WTC11 (cell line): ENCODE measurements at regions not wholly inside any gene's neighbourhood (a gene's known extent, or its start where the extent isn't known, plus 50 kb on each side); places are given as distances from the start of the nearest gene placed in this dataset.
A peak's percentile ranks its signal among the peaks of the same experiment; 100 is the strongest.

Source experiments
- ATAC-seq: fragments of 200-7000 bp; cut with Tn5 transposase; 2 replicates; pipeline ENCODE4 v1.10.0; 2021; ENCODE audit warnings: mild to moderate bottlenecking, moderate library complexity
- CTCF ChIA-PET: fragments of 300-600 bp; sonication (Branson Sonifier 250); formaldehyde crosslinking; loops from one replicate; lab custom pipeline; 2021; ENCODE audit warnings: antibody characterized with exemption; lab: Charles Lee
- POLR2A ChIA-PET: fragments of 350-600 bp; sonication (Branson Sonifier 250); formaldehyde crosslinking; loops from one replicate; lab custom pipeline; 2021; ENCODE audit warnings: antibody characterized with exemption; lab: Charles Lee
- DNase-seq: peaks from one replicate; pipeline ENCODE4 v3.0.0; 2021; ENCODE audit warnings: low spot score
- H3K27ac Mint-ChIP-seq: 2 replicates; pipeline ENCODE4 v1.8.0; 2021; ENCODE audit warnings: mixed read lengths
- H3K27me3 Mint-ChIP-seq: 2 replicates; pipeline ENCODE4 v1.8.0; 2021; ENCODE audit warnings: low read depth, mild to moderate bottlenecking, moderate library complexity, mixed read lengths
- H3K36me3 Mint-ChIP-seq: 2 replicates; pipeline ENCODE4 v1.8.0; 2021; ENCODE audit warnings: mixed read lengths
- H3K4me1 Mint-ChIP-seq: 2 replicates; pipeline ENCODE4 v1.8.0; 2022; ENCODE audit warnings: mixed read lengths
- H3K4me3 Mint-ChIP-seq: 2 replicates; pipeline ENCODE4 v1.8.0; 2021; ENCODE audit warnings: mild to moderate bottlenecking, moderate library complexity, mixed read lengths
- H3K9me3 Mint-ChIP-seq: 2 replicates; pipeline ENCODE4 v1.8.0; 2021; ENCODE audit warnings: mixed read lengths
- CREB1 ChIP-seq: sonication (generic); formaldehyde crosslinking; IDR thresholded peaks from 2 replicates; pipeline ENCODE4 v1.8.0; 2023; ENCODE audit warnings: mild to moderate bottlenecking, missing genetic modification reagents
- CREM ChIP-seq: sonication (generic); formaldehyde crosslinking; IDR thresholded peaks from 2 replicates; pipeline ENCODE4 v1.8.1; 2022; ENCODE audit warnings: mild to moderate bottlenecking, missing genetic modification reagents, moderate library complexity
- E2F1 ChIP-seq: sonication (generic); formaldehyde crosslinking; IDR thresholded peaks from 2 replicates; pipeline ENCODE4 v1.8.0; 2022; ENCODE audit warnings: mild to moderate bottlenecking, missing genetic modification reagents
- ESRRA ChIP-seq: sonication (generic); formaldehyde crosslinking; IDR thresholded peaks from 2 replicates; pipeline ENCODE4 v1.8.1; 2022; ENCODE audit warnings: mild to moderate bottlenecking, missing genetic modification reagents, borderline replicate concordance
- ETV6 ChIP-seq: sonication (generic); formaldehyde crosslinking; IDR thresholded peaks from 2 replicates; pipeline ENCODE4 v1.8.1; 2022; ENCODE audit warnings: mild to moderate bottlenecking, missing genetic modification reagents
- FOXJ3 ChIP-seq: sonication (generic); formaldehyde crosslinking; IDR thresholded peaks from 2 replicates; pipeline ENCODE4 v1.9.0; 2021; ENCODE audit warnings: missing genetic modification reagents, mild to moderate bottlenecking, borderline replicate concordance
- HMGXB4 ChIP-seq: sonication (generic); formaldehyde crosslinking; IDR thresholded peaks from 2 replicates; pipeline ENCODE4 v1.8.1; 2023; ENCODE audit warnings: mild to moderate bottlenecking, moderate library complexity, missing genetic modification reagents
- JAZF1 ChIP-seq: fragments of 250-450 bp; sonication (Bioruptor Pico); IDR thresholded peaks from 2 replicates; pipeline ENCODE4 v1.9.0; 2021; ENCODE audit warnings: moderate library complexity, mild to moderate bottlenecking, inconsistent platforms
- MAX ChIP-seq: sonication (generic); formaldehyde crosslinking; IDR thresholded peaks from 2 replicates; pipeline ENCODE4 v1.8.0; 2022; ENCODE audit warnings: mild to moderate bottlenecking, missing genetic modification reagents
- MXD4 ChIP-seq: fragments of 250-450 bp; sonication (Bioruptor Pico); IDR thresholded peaks from 2 replicates; pipeline ENCODE4 v1.8.0; 2021; ENCODE audit warnings: mild to moderate bottlenecking, moderate library complexity, borderline replicate concordance
- NFATC4 ChIP-seq: fragments of 250-450 bp; sonication (Bioruptor Pico); IDR thresholded peaks from 2 replicates; pipeline ENCODE4 v1.9.0; 2021; ENCODE audit warnings: mild to moderate bottlenecking
- RELA ChIP-seq: sonication (generic); formaldehyde crosslinking; IDR thresholded peaks from 2 replicates; pipeline ENCODE4 v1.8.1; 2022; ENCODE audit warnings: missing genetic modification reagents, mild to moderate bottlenecking, borderline replicate concordance
- RORB ChIP-seq: fragments of 250-450 bp; sonication (Bioruptor Pico); IDR thresholded peaks from 2 replicates; pipeline ENCODE4 v1.9.0; 2021; ENCODE audit warnings: mild to moderate bottlenecking
- SOX15 ChIP-seq: fragments of 250-450 bp; sonication (Bioruptor Pico); IDR thresholded peaks from 2 replicates; pipeline ENCODE4 v1.9.0; 2021; ENCODE audit warnings: mild to moderate bottlenecking
- SP1 ChIP-seq: sonication (generic); formaldehyde crosslinking; conservative IDR thresholded peaks from 2 replicates; pipeline ENCODE4 v1.8.1; 2022; ENCODE audit warnings: missing genetic modification reagents
- TEAD1 ChIP-seq: sonication (generic); formaldehyde crosslinking; IDR thresholded peaks from 2 replicates; pipeline ENCODE4 v1.8.0; 2022; ENCODE audit warnings: mild to moderate bottlenecking, missing genetic modification reagents
- TP53 ChIP-seq: sonication (generic); formaldehyde crosslinking; IDR thresholded peaks from 2 replicates; pipeline ENCODE4 v1.8.1; 2023; ENCODE audit warnings: mild to moderate bottlenecking, missing genetic modification reagents
- ZNF121 ChIP-seq: sonication (generic); formaldehyde crosslinking; IDR thresholded peaks from 2 replicates; pipeline ENCODE4 v1.8.0; 2023; ENCODE audit warnings: missing genetic modification reagents
- ZNF423 ChIP-seq: fragments of 250-450 bp; sonication (Bioruptor Pico); IDR thresholded peaks from 2 replicates; pipeline ENCODE4 v2.1.2; 2022; ENCODE audit warnings: mild to moderate bottlenecking, moderate library complexity
- ZNF532 ChIP-seq: fragments of 250-450 bp; sonication (Bioruptor Pico); IDR thresholded peaks from 2 replicates; pipeline ENCODE4 v1.9.0; 2021; ENCODE audit warnings: mild to moderate bottlenecking, borderline replicate concordance
- TF ChIP-seq, protein P1 (sequence below): fragments of 250-450 bp; sonication (Bioruptor Pico); IDR thresholded peaks from 2 replicates; pipeline ENCODE4 v1.9.0; 2021; ENCODE audit warnings: moderate library complexity, mild to moderate bottlenecking, inconsistent platforms, borderline replicate concordance
- TF ChIP-seq, protein P2 (sequence below): fragments of 250-450 bp; sonication (Bioruptor Pico); IDR thresholded peaks from 2 replicates; pipeline ENCODE4 v1.9.0; 2021; ENCODE audit warnings: mild to moderate bottlenecking
- TF ChIP-seq, protein P3 (sequence below): sonication (generic); formaldehyde crosslinking; IDR thresholded peaks from 2 replicates; pipeline ENCODE4 v1.8.0; 2022; ENCODE audit warnings: mild to moderate bottlenecking, missing genetic modification reagents

- Mint-ChIP-seq H3K36me3 (0 out of 2 replicates have a peak, but pooled peaks cover 9% of the 10 kb centered on the region), H3K9me3 (no peaks in the 10 kb centered on the region), H3K27me3 (peaks cover 96% of the 10 kb centered on the region)
- CTCF ChIA-PET: interaction anchor here (0.6 to 2.1 kb wide), 4 partner anchors 68 to 105 kb away, joined by 4 to 6 read pairs (median 6); no protein-coding TSS in a partner anchor
- DNase-seq: no peak
- no peak for ATAC-seq
- TF ChIP-seq, protein P1, sequence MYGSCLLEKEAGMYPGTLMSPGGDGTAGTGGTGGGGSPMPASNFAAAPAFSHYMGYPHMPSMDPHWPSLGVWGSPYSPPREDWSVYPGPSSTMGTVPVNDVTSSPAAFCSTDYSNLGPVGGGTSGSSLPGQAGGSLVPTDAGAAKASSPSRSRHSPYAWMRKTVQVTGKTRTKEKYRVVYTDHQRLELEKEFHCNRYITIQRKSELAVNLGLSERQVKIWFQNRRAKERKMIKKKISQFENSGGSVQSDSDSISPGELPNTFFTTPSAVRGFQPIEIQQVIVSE (CRISPR knock-in tag): peak; percentile 40; the same call in 1 of the 2 replicates
- no peak for TF ChIP-seq ETV6 (CRISPR knock-in tag)
- TF ChIP-seq, all 79 proteins: peak for 1
- H3K27ac Mint-ChIP-seq: no peak overlapping the region
- H3K4me3 Mint-ChIP-seq: peak overlapping the region; percentile 32
- POLR2A ChIA-PET: interaction anchor here (0.7 kb wide), 1 partner anchor 63 kb away, joined by 3 read pairs; the partner anchor contains the start of gene ENPEP
- peaks cover 25% of the 10 kb centered on the region for H3K4me1 Mint-ChIP-seq
Measured at GRCh38 chr4:110412354-110413065, 63.4 kb upstream of the ENPEP start.

GRCh38 chr4:110411574-110412011 is 64.4 kb upstream of the ENPEP start:
- DNase-seq (peak; percentile 45), ATAC-seq (peak; percentile 91)
- Mint-ChIP-seq H3K4me1 (peaks cover 25% of the 10 kb centered on the region), H3K4me3 (peak overlapping the region; percentile 87), H3K36me3 (0 out of 2 replicates have a peak, but pooled peaks cover 9% of the 10 kb centered on the region), H3K9me3 (no peaks in the 10 kb centered on the region), H3K27ac (peak overlapping the region; percentile 89), H3K27me3 (peaks cover 91% of the 10 kb centered on the region)
- POLR2A ChIA-PET: interaction anchor here (0.7 kb wide), 1 partner anchor 64 kb away, joined by 3 read pairs; the partner anchor contains the start of gene ENPEP
- CTCF ChIA-PET: interaction anchor here (0.6 to 2.1 kb wide), 4 partner anchors 67 to 106 kb away, joined by 4 to 6 read pairs (median 6); no protein-coding TSS in a partner anchor
- TF ChIP-seq HMGXB4 (CRISPR knock-in tag) (no peak), TEAD1 (CRISPR knock-in tag) (peak; percentile 66; the same call in 1 of the 2 replicates), RELA (CRISPR knock-in tag) (no peak), ZNF423 (CRISPR knock-in tag) (peak; percentile 63; the same call in 1 of the 2 replicates), CREM (CRISPR knock-in tag) (no peak), FOXJ3 (CRISPR knock-in tag) (no peak), ZNF121 (no peak), ZNF532 (CRISPR knock-in tag) (no peak), JAZF1 (CRISPR knock-in tag) (0 out of 2 replicates have a peak, but pooled peaks have one; percentile 30), SOX15 (CRISPR knock-in tag) (no peak), MAX (CRISPR knock-in tag) (peak; percentile 43; the same call in 1 of the 2 replicates), E2F1 (CRISPR knock-in tag) (no peak), SP1 (CRISPR knock-in tag) (no peak), ETV6 (CRISPR knock-in tag) (peak; percentile 53; the same call in 1 of the 2 replicates), MXD4 (CRISPR knock-in tag) (no peak), TP53 (CRISPR knock-in tag) (no peak), NFATC4 (CRISPR knock-in tag) (no peak), ESRRA (no peak), CREB1 (CRISPR knock-in tag) (no peak), RORB (CRISPR knock-in tag) (peak; percentile 54; the same call in 1 of the 2 replicates)
- TF ChIP-seq, protein P2, sequence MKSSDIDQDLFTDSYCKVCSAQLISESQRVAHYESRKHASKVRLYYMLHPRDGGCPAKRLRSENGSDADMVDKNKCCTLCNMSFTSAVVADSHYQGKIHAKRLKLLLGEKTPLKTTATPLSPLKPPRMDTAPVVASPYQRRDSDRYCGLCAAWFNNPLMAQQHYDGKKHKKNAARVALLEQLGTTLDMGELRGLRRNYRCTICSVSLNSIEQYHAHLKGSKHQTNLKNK (CRISPR knock-in tag): peak; percentile 96
- TF ChIP-seq, protein P3, sequence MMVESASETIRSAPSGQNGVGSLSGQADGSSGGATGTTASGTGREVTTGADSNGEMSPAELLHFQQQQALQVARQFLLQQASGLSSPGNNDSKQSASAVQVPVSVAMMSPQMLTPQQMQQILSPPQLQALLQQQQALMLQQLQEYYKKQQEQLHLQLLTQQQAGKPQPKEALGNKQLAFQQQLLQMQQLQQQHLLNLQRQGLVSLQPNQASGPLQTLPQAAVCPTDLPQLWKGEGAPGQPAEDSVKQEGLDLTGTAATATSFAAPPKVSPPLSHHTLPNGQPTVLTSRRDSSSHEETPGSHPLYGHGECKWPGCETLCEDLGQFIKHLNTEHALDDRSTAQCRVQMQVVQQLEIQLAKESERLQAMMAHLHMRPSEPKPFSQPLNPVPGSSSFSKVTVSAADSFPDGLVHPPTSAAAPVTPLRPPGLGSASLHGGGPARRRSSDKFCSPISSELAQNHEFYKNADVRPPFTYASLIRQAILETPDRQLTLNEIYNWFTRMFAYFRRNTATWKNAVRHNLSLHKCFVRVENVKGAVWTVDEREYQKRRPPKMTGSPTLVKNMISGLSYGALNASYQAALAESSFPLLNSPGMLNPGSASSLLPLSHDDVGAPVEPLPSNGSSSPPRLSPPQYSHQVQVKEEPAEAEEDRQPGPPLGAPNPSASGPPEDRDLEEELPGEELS (CRISPR knock-in tag): peak; percentile 27; the same call in 1 of the 2 replicates
